Prostate gland (tissue), 2 donors: ENCODE measurements at regions not wholly inside any gene's neighbourhood (a gene's known extent, or its start where the extent isn't known, plus 50 kb on each side); places are given as distances from the start of the nearest gene placed in this dataset.
"Not testable (repeated sequence)": the region's sequence is repeated elsewhere in the genome, so short reads cannot be mapped to it uniquely, and the experiment has no call there.

Source experiments
- DNase-seq: peaks from one replicate; pipeline ENCODE4 v3.0.0-alpha.2; 2019; ENCODE audit warnings: low spot score
- H3K27ac ChIP-seq, 2 donors: fragments of 200-600 bp; sonication (generic); 2 replicates each; pipeline ENCODE4 v1.5.1; 2017 to 2019
- H3K27me3 ChIP-seq: fragments of 200-600 bp; sonication (generic); replicated peaks from 2 replicates; pipeline ENCODE4 v1.5.1; 2019; ENCODE audit not compliant: insufficient read depth
- H3K36me3 ChIP-seq, 2 donors: fragments of 200-600 bp; sonication (generic); 1 replicate in 1 of 2; 2 replicates in 1 of 2; pipeline versions ENCODE4 v1.5.1 to v1.8.1; 2017 to 2019
- H3K4me1 ChIP-seq: fragments of 200-600 bp; sonication (generic); replicated peaks from 2 replicates; pipeline ENCODE4 v1.5.1; 2019
- H3K4me3 ChIP-seq, 2 donors: fragments of 200-600 bp; sonication (generic); 2 replicates each; pipeline ENCODE4 v1.5.1; 2017 to 2019
- H3K9me3 ChIP-seq: fragments of 200-600 bp; sonication (generic); 2 replicates; pipeline ENCODE4 v1.5.1; 2017
- CTCF ChIP-seq, 4 experiments: fragments of 200-600 bp in 2 of 4; fragments of 450-650 bp in 2 of 4; sonication (generic) in 2 of 4; IDR thresholded peaks; 1 replicate in 3 of 4; 2 replicates in 1 of 4; pipeline ENCODE4 v1.5.1; 2016 to 2019; ENCODE audit warnings: antibody characterized with exemption in 4 of 4, mild to moderate bottlenecking in 2 of 4, moderate library complexity in 2 of 4
- POLR2A ChIP-seq: fragments of 450-650 bp; IDR thresholded peaks from one replicate; pipeline ENCODE4 v1.6.1; 2016; ENCODE audit warnings: antibody characterized with exemption, mild to moderate bottlenecking
- POLR2AphosphoS5 ChIP-seq: sonication (generic); formaldehyde crosslinking; IDR thresholded peaks from one replicate; pipeline ENCODE4 v1.6.1; 2017; ENCODE audit warnings: antibody characterized with exemption
- WGBS: methylation state at CpG from one replicate; pipeline ENCODE4 v1.1.5; 2018; 5-methylcytosine and 5-hydroxymethylcytosine counted together
- intact Hi-C: fragments of 100-400 bp; cut with DNase I; formaldehyde crosslinking; loops from one replicate; pipeline ENCODE4 v1.14.2; 2022

- Histone ChIP-seq H3K36me3 (no peaks in the 10 kb centered on the region), H3K27ac (no peak overlapping the region), H3K4me1 (no peaks in the 10 kb centered on the region), H3K27me3 (no peaks in the 10 kb centered on the region), H3K9me3 (no peaks in the 10 kb centered on the region), H3K4me3 (no peak overlapping the region)
- intact Hi-C loops: no loop called here
- no peak for TF ChIP-seq POLR2AphosphoS5
- no peak for TF ChIP-seq POLR2A
- TF ChIP-seq CTCF (IDR thresholded peaks at IDR 0.05): no peak
- WGBS: 69% methylated on average over 4 of the region's 4 CpGs
- DNase-seq: no peak
Measured at GRCh38 chr16:51231702-51232101, 80.6 kb upstream of the SALL1 start.

- H3K4me3 ChIP-seq, H3K9me3 ChIP-seq, intact Hi-C loops, DNase-seq, H3K27ac ChIP-seq, H3K36me3 ChIP-seq, H3K27me3 ChIP-seq, H3K4me1 ChIP-seq: not testable (repeated sequence)
- WGBS: 46% methylated on average over 1 of the region's 1 CpG
Measured at GRCh38 chr16:51230035-51230434, 79.0 kb upstream of the SALL1 start.

GRCh38 chr16:51228097-51228659 is 77.1 kb upstream of the SALL1 start:
- Histone ChIP-seq H3K36me3 (no peaks in the 10 kb centered on the region), H3K27ac (no peak overlapping the region), H3K9me3 (no peaks in the 10 kb centered on the region), H3K4me3 (no peak overlapping the region), H3K27me3 (no peaks in the 10 kb centered on the region), H3K4me1 (no peaks in the 10 kb centered on the region)
- DNase-seq: no peak
- WGBS: 80% methylated on average over 8 of the region's 8 CpGs
- intact Hi-C loops: no loop called here
- no peak for TF ChIP-seq POLR2AphosphoS5
- TF ChIP-seq POLR2A: no peak
- TF ChIP-seq CTCF (IDR thresholded peaks at IDR 0.05): no peak

GRCh38 chr16:51225878-51226277 is 74.8 kb upstream of the SALL1 start:
- TF ChIP-seq POLR2AphosphoS5: no peak
- TF ChIP-seq POLR2A: no peak
- no peak for TF ChIP-seq CTCF (IDR thresholded peaks at IDR 0.05)
- Histone ChIP-seq H3K4me3 (no peak overlapping the region), H3K27ac (no peak overlapping the region), H3K27me3 (no peaks in the 10 kb centered on the region), H3K4me1 (no peaks in the 10 kb centered on the region), H3K36me3 (no peaks in the 10 kb centered on the region), H3K9me3 (no peaks in the 10 kb centered on the region)
- DNase-seq: no peak
- 75% methylated on average over 6 of the region's 6 CpGs for WGBS
- intact Hi-C loops: no loop called here

GRCh38 chr16:51224317-51224716 is 73.2 kb upstream of the SALL1 start:
- Histone ChIP-seq H3K36me3 (no peaks in the 10 kb centered on the region), H3K9me3 (no peaks in the 10 kb centered on the region), H3K27me3 (no peaks in the 10 kb centered on the region), H3K4me1 (no peaks in the 10 kb centered on the region), H3K4me3 (no peak overlapping the region), H3K27ac (no peak overlapping the region)
- no peak for DNase-seq
- 92% methylated on average over 2 of the region's 2 CpGs for WGBS
- intact Hi-C loops: no loop called here
- TF ChIP-seq POLR2A: no peak
- TF ChIP-seq CTCF (IDR thresholded peaks at IDR 0.05): no peak
- no peak for TF ChIP-seq POLR2AphosphoS5
